ENCODE measurements at regions not wholly inside any gene's neighbourhood (a gene's known extent, or its start where the extent isn't known, plus 50 kb on each side); places are given as distances from the start of the nearest gene placed in this dataset.

DNA sequence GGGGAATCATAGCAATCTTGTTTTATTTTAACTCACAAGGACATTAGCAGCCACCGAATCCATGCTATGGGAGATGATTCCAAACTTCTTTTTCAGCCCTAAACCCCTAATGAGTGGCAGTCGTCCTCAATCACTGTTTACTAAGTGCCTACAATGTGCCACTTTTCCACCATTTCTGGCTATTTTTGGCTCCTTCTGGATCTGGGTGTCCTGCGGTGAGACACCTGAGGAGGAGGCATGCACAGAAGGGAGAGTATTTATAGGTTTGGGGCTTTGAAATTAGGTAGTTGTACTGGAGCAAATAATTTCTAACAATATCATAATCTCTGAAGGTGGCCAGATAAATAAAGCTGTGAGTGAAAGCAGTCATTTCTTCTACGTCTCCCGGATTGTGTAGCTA, 1125.6 kb downstream of the BCL11B start:
- DNase-seq: no peak

DNA sequence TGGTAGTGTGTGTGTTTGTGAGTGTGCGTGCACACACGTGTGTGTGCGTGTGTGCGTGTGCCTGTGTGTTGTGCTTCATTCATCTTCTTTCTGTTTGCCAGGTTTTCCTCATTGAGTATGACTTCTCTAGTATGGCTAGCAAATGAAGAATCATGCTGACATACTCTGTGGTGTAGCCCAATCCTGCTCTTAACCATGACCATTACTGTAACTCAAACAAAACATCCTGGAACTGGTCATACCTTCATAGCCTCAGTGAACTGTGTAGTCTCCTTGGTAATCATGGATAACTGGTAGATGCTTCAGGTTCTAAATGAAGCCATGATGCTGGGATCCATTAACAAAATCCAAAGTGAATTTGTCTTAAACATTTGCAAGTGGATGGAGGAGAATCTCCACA, 1117.7 kb downstream of the BCL11B start:
- DNase-seq: no peak

DNA sequence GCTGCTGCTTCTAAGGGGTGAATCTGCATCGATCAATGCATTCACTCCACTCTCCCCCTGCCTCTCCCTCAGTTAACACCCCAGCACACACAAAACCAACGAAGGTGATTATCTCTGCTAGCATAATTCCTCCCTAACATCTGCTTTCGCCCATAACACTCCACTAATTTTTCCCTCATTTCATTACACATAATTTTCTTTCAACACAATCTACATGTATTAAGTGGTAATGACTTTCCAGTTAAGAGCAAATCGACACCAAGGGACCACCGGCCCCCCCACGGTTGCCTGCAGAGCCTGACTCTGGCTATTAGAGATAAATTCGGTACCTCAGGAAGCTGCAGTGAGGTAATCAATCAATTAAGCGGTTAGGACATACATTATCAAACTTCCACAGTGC, 1115.6 kb downstream of the BCL11B start:
- no peak for DNase-seq

DNA sequence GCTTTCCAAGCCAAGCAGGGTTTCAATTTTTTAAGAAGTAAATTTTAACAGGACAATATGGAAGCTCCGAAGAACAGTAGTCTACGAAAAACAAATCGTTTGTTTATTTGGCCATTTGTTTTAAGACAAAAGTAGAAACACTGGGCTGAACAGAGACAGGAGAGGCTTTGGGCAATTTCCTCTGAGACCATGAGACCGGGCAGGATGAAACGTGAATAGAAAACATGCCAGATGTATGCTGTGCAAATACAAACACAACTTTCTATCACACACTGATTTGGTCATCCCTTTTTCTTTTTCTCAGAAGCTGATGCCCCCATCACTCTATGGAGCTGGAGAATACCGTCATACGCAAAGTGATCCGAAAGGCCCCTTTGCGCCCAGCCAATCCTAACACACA, 1111.1 kb downstream of the BCL11B start:
- DNase-seq: no peak

DNA sequence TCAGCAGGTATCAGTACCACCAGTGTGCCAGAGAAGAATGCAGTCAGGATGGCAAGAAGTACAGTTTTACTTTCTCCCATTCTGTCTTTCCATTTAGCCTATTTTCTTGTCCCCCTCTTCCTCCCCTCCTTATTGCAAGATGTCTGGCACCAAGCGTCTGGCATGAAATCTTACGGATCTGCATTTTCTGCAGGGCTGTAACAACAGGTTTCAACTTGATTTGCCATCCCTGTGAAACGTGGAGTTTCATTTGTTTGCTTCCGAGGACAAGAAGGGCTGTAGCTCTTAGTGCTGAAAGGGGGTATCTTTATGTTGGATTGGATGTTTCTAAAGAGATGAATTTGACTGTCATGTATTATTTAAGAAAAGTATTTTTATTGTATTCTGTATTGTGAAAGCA, 1110.6 kb downstream of the BCL11B start:
- no peak for DNase-seq

DNA sequence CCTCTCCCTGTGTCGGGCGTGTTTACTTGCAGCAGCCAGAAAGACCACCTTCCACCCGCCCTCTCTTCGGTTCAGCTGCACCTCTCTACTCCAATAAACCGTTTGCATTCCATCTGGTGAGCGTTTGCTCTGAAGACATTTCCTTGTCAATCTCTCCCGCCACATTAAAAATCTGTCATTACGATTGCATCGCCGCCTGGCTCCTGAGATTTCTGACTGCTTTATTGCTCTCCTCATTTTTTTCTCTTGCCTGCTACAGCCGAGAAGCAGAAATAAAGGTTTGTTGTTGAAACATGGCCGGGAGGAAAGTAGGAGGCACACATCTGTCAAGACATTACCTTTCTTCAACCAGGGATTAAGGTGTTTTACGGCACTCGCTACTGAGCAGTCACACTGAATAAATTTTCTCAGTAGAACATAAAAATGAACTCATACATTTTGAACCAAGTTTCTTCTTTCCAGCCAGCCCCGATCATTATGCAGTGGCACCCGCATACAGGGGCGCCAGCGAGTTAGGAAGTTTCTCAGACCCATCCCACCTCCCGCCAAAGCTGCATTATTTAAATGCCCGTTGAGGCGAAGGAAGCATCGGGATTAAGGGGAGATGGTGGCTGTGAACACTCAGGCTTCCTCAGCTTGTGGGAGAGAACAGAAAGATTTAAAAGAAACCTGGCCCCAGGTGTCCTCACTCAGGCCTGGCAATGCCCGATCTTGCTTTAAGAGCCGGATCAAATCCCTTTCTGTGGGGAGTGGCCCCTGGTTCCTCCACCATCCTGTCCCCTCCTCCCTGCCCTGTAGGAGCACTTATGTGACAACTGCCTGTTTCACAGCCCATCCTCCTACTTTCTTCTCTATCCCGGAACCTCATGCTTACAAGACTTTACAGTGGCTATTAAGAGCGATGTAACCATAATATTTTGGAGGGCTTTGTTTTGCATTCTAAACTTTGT, 1108.9 kb downstream of the BCL11B start:
- no peak for DNase-seq

DNA sequence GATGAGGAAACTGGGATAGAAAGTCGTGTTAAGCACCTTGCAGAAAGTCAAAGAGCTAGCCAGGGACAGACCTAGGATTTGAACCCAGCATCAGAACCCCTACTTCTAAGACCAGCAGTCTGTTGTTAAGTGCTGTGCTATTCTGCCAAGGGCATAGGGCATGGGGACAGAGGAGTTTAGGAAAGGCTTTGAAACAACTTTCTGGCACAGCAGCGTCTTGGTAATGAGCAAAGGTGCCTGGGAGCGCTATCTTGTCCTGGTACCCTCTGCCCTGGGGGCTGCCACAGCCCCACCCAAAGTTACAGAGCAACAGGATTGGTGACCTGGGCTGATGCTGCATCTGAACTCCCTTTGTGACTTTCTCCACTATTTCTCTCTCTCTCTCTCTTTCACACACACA, 1108.1 kb downstream of the BCL11B start:
- DNase-seq: no peak

DNA sequence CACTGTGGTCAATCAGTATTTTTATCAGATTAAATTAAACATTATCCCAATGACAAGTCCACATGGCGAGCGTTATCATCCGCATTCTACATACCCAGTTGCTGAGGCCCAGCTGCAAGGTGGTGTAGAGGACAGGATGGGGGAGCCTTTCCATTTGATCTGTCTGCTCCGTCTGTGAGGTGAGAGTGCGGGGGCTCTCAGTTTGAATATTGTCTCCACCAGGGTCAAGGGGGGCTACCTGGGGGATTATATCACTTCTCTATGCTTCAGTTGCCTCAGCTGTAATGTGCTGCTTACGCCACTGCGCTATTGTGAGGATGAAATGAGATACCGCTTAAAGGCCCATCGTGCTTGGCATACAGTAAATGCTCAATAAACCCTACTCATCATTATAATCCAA, 1106.0 kb downstream of the BCL11B start:
- no peak for DNase-seq

DNA sequence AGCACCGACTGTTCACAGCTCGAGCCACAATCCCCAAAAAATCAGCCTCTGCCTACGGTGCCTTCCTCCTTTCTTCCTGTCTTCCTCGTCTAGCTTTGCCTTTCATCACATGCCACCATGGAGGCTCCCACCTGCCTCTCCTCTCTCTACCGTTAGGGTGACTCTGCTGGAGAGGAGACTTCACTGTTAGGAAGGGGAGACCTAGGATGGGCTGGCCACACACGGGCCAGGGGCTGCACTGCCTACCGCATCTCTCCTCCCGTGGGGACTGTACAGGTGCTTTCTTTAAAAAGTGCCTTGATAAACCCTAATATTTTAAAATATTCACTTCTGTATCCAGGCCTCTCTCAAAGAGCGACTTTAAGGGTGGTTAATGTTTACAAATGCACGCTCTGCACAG, 1104.7 kb downstream of the BCL11B start:
- DNase-seq: no peak

DNA sequence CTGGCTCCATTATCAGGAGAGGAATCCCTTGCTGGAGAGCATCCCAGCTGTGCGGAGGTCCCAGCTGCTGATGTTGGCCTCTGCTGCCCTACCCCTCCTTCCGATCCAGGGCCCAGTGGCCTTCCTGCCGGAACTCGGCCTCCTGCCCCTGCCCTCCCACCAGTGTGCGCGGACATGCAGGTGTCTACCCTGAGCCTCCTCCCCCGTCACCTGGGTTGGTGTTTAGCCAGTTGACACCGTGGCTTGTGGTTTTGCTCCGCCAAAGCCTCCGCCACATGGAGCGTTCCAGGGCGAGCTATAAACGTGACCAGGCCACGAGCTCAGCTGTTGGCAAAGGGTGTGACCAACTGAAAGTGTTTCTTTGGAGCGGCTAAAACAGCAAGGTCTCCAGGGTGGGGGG, 1104.3 kb downstream of the BCL11B start:
- DNase-seq: no peak

DNA sequence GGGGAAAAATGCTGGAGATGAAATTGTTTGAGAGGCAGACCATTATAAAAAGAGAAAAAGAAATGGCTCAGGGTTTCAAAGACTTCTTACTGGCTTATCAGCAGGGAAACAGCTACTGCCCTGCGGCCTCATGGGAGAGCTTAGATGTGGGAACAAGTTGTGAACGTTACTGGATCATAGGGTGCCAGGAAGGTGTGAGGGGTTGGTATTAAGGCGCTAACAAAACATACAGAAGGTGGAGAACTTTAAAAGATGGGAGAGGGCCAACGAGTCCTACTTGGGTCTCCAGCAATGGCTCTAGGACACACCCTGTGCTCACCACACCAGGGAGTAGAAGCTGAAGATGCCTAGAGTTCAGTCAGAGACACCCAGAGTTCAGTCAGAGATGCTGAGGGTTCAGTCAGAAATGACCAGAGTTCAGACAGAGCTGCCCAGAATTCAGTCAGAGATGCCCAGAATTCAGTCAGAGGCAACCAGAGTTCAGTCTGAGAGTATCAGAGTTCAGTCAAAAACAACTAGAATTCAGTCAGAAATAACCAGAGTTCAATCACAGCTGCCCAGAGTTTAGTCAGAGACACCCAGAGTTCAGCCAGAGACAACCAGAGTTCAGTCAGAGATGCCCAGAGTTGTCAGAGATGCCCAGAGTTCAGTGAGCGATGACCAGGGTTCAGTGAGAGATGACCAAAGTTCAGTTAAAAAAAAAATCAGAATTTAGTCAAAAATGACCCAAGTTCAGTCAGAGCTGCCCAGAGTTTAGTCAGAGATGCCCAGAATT, 1103.6 kb downstream of the BCL11B start:
- no peak for DNase-seq

DNA sequence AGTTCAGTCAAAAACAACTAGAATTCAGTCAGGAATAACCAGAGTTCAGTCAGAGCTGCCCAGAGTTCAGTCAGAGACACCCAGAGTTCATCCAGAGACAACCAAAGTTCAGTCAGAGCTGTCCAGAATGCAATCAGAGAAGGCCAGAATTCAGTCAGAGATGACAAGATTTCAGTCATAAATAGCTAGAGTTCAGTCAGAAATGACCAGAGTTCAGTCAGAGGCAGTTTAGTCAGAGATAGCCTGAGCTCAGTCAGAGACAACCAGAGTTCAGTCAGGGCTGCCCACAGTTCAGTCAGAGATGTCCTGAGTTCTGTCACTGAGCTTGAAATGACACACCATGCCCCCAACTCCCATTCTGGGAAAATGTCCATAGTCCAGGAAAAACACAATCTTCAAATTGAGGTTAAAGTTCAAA, 1102.8 kb downstream of the BCL11B start:
- no peak for DNase-seq

DNA sequence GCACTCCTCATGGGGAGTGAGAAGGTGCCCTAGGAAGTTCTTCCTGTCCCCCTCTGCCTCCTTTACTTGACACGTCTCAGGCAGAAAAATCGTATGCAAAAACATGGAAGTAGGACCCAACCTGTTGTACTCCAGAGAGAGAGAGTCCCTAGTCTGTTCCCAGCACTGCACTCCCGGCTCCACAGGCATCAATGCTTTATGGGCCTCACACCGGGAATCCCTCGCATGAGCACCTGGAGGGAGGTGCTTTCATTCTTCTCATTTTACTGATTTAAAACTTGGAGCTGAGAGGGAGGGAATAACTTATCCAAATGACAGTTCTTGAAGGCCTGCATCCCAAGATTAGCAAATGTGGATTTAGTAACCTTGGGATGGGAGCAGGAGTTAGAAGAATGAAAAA, 1101.4 kb downstream of the BCL11B start:
- DNase-seq: no peak

DNA sequence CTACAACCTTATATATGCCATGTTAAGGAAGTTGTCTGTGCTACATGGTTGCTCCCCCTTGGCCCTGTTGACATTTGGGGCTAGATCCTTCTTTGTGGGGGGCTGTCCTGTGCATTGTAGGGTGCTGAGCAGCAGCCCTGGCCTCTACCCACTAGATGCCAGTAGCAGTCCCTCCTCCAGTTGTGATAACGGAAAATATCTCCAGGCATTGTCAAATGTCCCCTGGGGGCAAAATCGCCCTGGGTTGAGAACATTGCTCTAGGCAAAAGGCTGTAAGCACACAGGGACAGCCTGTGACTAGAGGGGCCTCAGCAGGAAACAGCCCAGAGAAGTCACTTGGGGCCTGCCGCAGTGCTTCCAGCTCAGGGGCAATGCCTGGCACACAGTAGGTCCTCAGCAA, 1100.3 kb downstream of the BCL11B start:
- no peak for DNase-seq

DNA sequence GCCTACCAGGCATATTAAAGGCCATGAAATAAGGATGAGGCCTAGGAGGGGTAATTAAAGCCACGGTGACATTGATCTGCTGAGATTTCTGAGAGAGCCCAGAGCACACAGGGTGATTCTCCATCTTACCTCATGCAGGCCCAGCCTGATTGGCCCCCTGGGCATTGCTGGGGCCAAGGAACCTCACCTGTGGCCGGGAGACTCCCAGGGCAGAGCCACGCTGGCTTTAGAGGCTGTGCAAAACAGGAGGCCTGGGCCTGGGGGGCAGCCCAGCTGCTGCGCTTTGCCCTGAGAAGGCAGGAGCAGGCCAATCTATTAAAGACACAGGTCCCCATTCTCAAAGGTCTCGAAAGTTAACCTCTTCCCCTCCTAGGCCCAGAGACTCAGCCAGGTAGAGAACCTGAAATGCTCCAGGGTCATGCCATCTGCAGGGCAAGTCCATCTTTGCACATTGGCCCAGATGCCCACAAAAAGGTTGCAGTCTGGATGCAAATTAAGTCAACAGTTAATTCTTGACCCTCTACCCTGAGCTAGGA, 1099.7 kb downstream of the BCL11B start:
- DNase-seq: no peak

DNA sequence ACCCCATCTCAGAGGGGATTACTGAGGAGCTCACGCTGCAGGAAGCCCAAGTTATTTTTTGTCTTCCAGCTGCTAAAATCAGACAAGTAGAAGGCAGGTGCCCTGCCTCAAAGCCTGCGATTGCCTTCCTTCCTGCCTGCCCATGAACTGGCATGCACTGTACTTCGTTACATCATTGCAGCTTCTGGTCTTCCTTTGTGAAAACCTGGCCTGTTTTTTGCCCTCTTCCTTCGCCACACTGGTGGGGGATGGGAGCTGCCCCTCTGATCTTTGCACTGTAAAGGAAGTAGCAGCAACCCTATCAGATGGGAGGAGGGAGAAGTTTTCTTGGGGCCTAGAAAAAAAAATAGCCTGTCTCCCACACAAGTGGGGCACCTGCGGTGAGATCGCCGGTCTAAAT, 1098.7 kb downstream of the BCL11B start:
- DNase-seq: no peak

DNA sequence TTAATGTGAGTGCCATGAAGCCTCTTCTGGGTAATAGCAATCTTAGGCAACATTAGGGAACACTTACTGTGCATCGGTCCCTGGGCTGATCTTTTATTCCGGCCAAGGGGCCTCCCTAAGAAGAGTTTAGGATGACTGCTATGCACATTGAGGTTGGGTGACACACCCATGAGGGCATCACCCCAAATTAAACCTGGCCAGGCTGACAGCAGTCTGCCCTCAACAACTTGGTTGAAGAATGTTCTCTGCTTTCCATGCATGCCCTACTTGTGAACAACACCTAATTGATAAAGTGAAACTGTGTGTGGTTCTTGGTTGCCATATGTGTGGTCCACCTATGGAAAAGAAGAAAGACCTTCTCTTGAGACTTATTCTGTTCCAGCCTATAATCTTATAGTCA, 1098.0 kb downstream of the BCL11B start:
- no peak for DNase-seq

DNA sequence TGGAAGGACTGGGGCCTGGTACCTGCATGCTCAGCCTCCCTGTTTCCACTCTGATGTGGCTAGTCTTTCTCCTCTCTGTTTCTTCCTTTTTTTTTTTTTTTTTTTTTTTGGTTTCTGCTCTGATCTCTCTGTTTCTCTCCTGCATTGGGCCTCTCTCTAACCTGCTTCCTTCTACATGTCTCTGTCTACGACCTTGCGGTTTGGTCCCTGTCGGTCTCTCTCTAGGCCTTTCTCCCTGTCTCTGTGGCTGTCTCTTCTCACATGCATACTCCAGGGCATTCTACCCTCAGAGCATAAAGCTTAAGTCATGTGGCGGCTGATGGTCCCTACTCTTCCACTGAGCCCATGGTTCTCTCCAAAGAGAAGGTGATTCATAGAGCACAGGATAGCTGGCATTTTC, 1096.6 kb downstream of the BCL11B start:
- no peak for DNase-seq

DNA sequence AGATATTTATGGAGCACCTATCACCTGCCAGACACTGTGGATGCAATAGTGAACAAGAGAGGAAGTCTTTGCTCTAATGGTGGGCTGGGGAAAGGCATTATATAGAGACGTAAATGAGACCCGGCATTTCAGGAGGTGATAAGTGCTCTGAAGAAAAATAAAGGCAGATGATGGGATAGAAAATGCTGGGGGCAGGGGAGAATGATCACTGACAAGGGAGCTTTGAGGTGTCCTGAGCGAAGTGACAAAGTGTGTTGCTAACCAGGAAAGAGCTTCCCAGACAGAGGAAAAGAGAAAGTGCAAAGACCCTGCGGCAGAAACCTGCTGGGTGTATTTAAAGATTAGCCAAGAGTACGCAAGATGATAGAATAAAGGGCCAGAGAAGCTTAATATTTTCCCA, 1096.1 kb downstream of the BCL11B start:
- DNase-seq: no peak

DNA sequence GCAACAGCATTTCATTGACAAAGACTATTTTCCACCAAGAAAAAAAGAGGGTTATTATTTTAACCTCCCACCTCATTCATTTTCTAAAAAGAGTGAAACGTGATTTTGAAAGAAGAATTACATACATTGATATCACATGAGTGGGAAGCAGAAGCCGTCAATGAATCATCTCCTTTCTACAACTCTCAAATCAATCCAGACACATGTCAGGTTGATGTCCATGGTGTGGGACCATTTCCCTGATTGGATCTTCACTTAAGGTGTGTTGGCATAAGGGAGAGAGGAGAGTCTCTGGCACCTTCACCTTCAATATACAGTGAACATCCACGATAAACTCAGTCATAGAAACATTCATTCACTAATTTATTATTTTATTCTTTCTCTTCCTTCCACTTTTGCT, 1095.1 kb downstream of the BCL11B start:
- no peak for DNase-seq

DNA sequence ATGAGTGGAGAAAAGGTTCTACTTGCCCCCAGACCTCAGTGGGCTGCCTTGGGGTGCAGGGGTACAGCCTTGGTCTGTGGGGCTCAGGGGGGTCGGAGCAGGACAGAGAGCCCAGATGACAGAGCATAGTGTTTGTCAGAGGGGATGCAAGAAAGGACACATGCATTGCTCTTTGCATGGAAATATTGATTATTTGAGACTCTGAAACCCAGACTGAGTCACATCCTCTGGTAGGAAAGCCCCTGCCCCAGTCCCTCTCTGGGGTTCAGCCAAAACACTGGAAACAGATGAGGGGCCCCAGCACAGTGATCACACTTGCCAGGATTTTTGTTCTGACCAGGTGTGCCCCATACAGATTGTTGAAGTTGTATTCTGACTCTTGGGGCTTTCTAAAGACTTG, 1094.4 kb downstream of the BCL11B start:
- no peak for DNase-seq

DNA sequence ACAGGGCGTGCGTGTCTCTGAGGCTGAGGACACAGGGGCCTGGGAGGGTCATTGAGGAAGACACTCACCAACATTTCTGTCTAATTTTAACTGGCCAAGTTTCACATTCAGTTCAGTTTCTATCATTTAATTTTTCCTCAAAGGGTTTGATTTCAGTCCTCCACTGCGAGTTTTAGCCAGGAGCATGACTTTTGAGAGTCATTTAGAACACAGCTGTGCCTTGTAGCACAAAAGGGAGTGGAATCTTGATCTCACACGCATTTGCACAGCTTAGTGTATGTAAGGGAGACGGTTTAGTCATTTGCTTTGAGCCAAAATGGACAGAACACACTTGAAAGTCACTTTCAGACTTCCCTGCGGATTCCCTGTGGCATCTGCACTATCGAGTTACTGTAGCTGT, 1090.8 kb downstream of the BCL11B start:
- no peak for DNase-seq

DNA sequence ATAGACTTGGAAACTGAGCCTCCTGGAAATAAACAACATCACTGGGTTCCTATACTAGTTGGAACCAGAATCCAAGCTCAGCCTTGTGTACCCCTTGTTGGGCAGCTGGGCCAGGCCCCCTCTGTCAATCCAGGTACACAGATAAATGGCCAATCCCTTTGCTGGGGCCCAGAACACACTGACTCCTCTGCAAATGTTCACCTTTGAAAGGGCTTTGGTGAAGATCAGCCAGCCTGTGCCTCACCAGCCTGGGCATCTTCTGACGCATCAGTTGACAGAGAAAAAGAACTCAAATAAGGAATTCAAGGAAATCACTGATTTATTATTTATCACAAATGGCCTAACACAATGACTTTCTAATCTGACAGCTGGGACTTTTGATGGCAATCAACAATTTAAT, 1090.2 kb downstream of the BCL11B start:
- no peak for DNase-seq
